OCI-LY1 (cell line): ENCODE measurements at regions not wholly inside any gene's neighbourhood (a gene's known extent, or its start where the extent isn't known, plus 50 kb on each side); places are given as distances from the start of the nearest gene placed in this dataset.

Experiments
- H2AFZ ChIP-seq: fragments of 200-600 bp; sonication (generic), shearing (Covaris generic); 2 replicates; pipeline ENCODE4 v1.6.0; 2014; ENCODE audit warnings: antibody characterized with exemption, mild to moderate bottlenecking, low read length
- H3F3A ChIP-seq: fragments of 200-600 bp; sonication (generic), shearing (Covaris generic); 2 replicates; pipeline ENCODE4 v1.6.0; 2014; ENCODE audit warnings: mild to moderate bottlenecking, antibody characterized with exemption, low read length, moderate library complexity; ENCODE audit not compliant: insufficient read depth
- H3K27ac ChIP-seq: fragments of 200-600 bp; sonication (generic); 2 replicates; pipeline ENCODE4 v1.5.1; 2014; ENCODE audit warnings: low read length, mixed run types, mild to moderate bottlenecking, low read depth; ENCODE audit not compliant: poor library complexity, severe bottlenecking
- H3K27me3 ChIP-seq: fragments of 200-600 bp; sonication (generic); 2 replicates; pipeline ENCODE4 v1.6.0; 2014; ENCODE audit warnings: antibody characterized with exemption, mild to moderate bottlenecking, low read length, moderate library complexity; ENCODE audit not compliant: insufficient read depth
- H3K36me3 ChIP-seq: fragments of 200-600 bp; sonication (generic); 2 replicates; pipeline ENCODE4 v1.6.1; 2014; ENCODE audit warnings: mild to moderate bottlenecking, antibody characterized with exemption, low read length, moderate library complexity, mixed read lengths; ENCODE audit not compliant: insufficient read depth
- H3K4me1 ChIP-seq: fragments of 200-600 bp; sonication (generic); 2 replicates; pipeline ENCODE4 v1.5.1; 2014; ENCODE audit warnings: mild to moderate bottlenecking, low read length, moderate library complexity; ENCODE audit not compliant: insufficient read depth, severe bottlenecking
- H3K4me2 ChIP-seq: fragments of 200-600 bp; sonication (generic), shearing (Covaris generic); 2 replicates; pipeline ENCODE4 v1.6.1; 2014; ENCODE audit warnings: low read length
- H3K4me3 ChIP-seq: fragments of 200-600 bp; sonication (generic); 2 replicates; pipeline ENCODE4 v1.5.1; 2014; ENCODE audit warnings: low read length, low read depth, mild to moderate bottlenecking, mixed read lengths; ENCODE audit not compliant: poor library complexity, severe bottlenecking
- H3K79me2 ChIP-seq: fragments of 200-600 bp; shearing (Covaris generic); 2 replicates; pipeline ENCODE4 v1.6.1; 2016; ENCODE audit warnings: mixed run types, low read length, mixed read lengths; ENCODE audit not compliant: insufficient read depth
- H3K9ac ChIP-seq: fragments of 200-600 bp; sonication (generic), shearing (Covaris generic); 2 replicates; pipeline ENCODE4 v1.6.1; 2014; ENCODE audit warnings: mild to moderate bottlenecking, low read length, mixed read lengths
- H3K9me2 ChIP-seq: fragments of 200-600 bp; sonication (generic), shearing (Covaris generic); 2 replicates; pipeline ENCODE4 v1.6.1; 2014; ENCODE audit warnings: low read depth, mild to moderate bottlenecking, low read length, mixed read lengths
- H3K9me3 ChIP-seq: fragments of 200-600 bp; shearing (Covaris generic); 2 replicates; pipeline ENCODE4 v1.6.1; 2014; ENCODE audit warnings: low read length, mixed read lengths
- H4K20me1 ChIP-seq: fragments of 200-600 bp; sonication (generic), shearing (Covaris generic); 2 replicates; pipeline ENCODE4 v1.6.0; 2016; ENCODE audit warnings: mild to moderate bottlenecking, low read length; ENCODE audit not compliant: insufficient read depth
- EZH2 ChIP-seq: fragments of 200-600 bp; sonication (generic), shearing (Covaris generic); IDR thresholded peaks from 2 replicates; pipeline ENCODE4 v1.8.0; 2017; ENCODE audit warnings: borderline replicate concordance, mixed run types, mild to moderate bottlenecking, antibody characterized with exemption, low read length, moderate library complexity, mixed read lengths
- TF ChIP-seq, protein P1 (sequence below): fragments of 200-600 bp; sonication (generic), shearing (Covaris generic); IDR thresholded peaks from 2 replicates; pipeline ENCODE4 v1.5.1; 2017; ENCODE audit warnings: mild to moderate bottlenecking, antibody characterized with exemption, low read length, moderate library complexity, mixed read lengths

DNA sequence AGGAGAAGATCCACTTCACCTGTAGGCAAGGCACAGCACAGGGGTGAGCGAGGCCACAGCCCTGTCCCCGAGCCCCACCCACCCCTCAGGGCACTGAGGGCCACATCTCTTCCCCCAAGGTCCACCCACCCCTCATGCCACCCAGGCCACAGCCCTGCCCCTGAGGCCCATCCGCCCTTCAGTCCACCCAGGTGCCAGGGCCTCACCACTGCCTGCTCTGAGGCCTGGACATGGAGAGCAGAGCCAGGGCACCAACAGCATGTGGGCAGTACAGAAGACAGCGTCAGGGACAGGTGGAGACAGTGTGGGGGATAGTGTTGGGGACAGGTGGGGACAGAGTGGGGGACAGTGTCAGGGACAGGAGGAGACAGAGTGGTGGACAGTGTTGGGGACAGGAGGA, 138.3 kb downstream of the TMEM121 start:
- no peak overlapping the region for H3K27ac ChIP-seq
- TF ChIP-seq, protein P1, sequence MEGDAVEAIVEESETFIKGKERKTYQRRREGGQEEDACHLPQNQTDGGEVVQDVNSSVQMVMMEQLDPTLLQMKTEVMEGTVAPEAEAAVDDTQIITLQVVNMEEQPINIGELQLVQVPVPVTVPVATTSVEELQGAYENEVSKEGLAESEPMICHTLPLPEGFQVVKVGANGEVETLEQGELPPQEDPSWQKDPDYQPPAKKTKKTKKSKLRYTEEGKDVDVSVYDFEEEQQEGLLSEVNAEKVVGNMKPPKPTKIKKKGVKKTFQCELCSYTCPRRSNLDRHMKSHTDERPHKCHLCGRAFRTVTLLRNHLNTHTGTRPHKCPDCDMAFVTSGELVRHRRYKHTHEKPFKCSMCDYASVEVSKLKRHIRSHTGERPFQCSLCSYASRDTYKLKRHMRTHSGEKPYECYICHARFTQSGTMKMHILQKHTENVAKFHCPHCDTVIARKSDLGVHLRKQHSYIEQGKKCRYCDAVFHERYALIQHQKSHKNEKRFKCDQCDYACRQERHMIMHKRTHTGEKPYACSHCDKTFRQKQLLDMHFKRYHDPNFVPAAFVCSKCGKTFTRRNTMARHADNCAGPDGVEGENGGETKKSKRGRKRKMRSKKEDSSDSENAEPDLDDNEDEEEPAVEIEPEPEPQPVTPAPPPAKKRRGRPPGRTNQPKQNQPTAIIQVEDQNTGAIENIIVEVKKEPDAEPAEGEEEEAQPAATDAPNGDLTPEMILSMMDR: no peak
- TF ChIP-seq EZH2: no peak
- H3K4me2 ChIP-seq: no peak overlapping the region
- no peak overlapping the region for H3K4me3 ChIP-seq
- no peaks in the 10 kb centered on the region for H3K79me2 ChIP-seq
- peaks cover 4% of the 10 kb centered on the region; the same call in 1 of the 2 replicates for H3K36me3 ChIP-seq
- no peaks in the 10 kb centered on the region for H3F3A ChIP-seq
- no peak overlapping the region for H3K9ac ChIP-seq
- peaks cover 4% of the 10 kb centered on the region for H3K4me1 ChIP-seq
- H2AFZ ChIP-seq: no peak overlapping the region
- no peaks in the 10 kb centered on the region for H3K9me3 ChIP-seq
- no peaks in the 10 kb centered on the region for H3K27me3 ChIP-seq
- no peaks in the 10 kb centered on the region for H4K20me1 ChIP-seq
- no peaks in the 10 kb centered on the region for H3K9me2 ChIP-seq

DNA sequence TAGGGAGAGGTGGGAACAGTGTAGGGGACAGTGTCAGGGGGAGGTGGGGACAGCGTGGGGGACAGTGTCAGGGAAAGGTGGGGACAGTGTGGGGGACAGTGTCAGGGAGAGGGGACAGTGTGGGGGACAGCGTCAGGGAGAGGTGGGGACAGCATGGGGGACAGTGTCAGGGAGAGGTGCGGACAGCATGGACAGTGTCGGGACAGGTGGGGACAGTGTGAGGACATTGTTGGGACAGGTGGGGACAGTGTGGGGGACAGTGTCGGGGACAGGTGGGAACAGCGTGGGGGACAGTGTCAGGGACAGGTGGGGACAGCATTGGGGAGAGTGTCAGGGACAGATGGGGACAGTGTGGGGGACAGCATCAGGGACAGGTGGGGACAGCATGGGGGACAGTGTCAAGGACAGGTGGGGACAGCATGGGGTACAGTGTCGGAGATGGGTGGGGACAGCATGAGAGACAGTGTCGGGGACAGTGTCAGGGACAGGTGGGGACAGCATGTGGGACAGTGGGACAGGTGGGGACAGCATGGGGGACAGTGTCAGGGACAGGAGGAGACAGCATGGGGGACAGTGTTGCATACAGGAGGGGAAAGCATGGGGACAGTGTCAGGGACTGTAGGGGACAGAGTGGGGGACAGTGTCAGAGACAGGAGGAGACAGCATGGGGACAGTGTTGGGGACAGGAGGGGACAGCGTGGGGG, 139.0 kb downstream of the TMEM121 start:
- Histone ChIP-seq H3K4me1 (peaks cover 4% of the 10 kb centered on the region), H3K4me2 (no peak overlapping the region), H3K36me3 (peaks cover 4% of the 10 kb centered on the region; the same call in 1 of the 2 replicates), H3K27ac (no peak overlapping the region), H3K27me3 (no peaks in the 10 kb centered on the region), H2AFZ (no peak overlapping the region), H3K4me3 (no peak overlapping the region), H3K9me3 (no peaks in the 10 kb centered on the region), H3F3A (no peaks in the 10 kb centered on the region), H4K20me1 (no peaks in the 10 kb centered on the region), H3K9me2 (no peaks in the 10 kb centered on the region), H3K79me2 (no peaks in the 10 kb centered on the region), H3K9ac (no peak overlapping the region)
- TF ChIP-seq EZH2: no peak
- TF ChIP-seq, protein P1: no peak

DNA sequence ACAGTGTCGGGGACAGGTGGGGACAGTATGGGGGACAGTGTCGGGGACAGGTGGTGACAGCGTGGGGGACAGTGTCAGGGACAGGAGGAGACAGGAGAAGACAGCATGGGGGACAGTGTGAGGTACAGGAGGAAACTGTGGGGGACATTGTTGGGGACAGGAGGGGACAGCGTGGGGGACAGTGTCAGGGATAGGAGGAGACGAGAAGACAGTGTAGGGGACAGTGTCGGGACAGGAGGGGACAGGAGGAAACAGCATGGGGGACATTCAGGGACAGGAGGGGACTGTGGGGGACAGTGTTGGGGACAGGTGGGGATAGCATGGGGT, 139.5 kb downstream of the TMEM121 start:
- H4K20me1 ChIP-seq: no peaks in the 10 kb centered on the region
- no peak overlapping the region for H2AFZ ChIP-seq
- H3K36me3 ChIP-seq: peaks cover 4% of the 10 kb centered on the region; the same call in 1 of the 2 replicates
- no peaks in the 10 kb centered on the region for H3K9me3 ChIP-seq
- no peak overlapping the region for H3K4me2 ChIP-seq
- no peak overlapping the region for H3K4me3 ChIP-seq
- peaks cover 4% of the 10 kb centered on the region for H3K4me1 ChIP-seq
- H3F3A ChIP-seq: no peaks in the 10 kb centered on the region
- TF ChIP-seq, protein P1: no peak
- TF ChIP-seq EZH2: no peak
- no peak overlapping the region for H3K9ac ChIP-seq
- no peaks in the 10 kb centered on the region for H3K79me2 ChIP-seq
- H3K27me3 ChIP-seq: no peaks in the 10 kb centered on the region
- H3K27ac ChIP-seq: no peak overlapping the region
- no peaks in the 10 kb centered on the region for H3K9me2 ChIP-seq
